GM10248 (cell line): ENCODE measurements at regions not wholly inside any gene's neighbourhood (a gene's known extent, or its start where the extent isn't known, plus 50 kb on each side); places are given as distances from the start of the nearest gene placed in this dataset.

Experiments used
- CTCF ChIA-PET: fragments of 300-600 bp; sonication (Branson Sonifier 250); formaldehyde crosslinking; extraction: SDS; loops from one replicate; lab custom pipeline; 2021; ENCODE audit warnings: antibody characterized with exemption; lab: Yijun Ruan, JAX
- POLR2A ChIA-PET: fragments of 350-650 bp; sonication (Branson Sonifier 250); formaldehyde crosslinking; extraction: SDS; loops from one replicate; lab custom pipeline; 2020; ENCODE audit warnings: antibody characterized with exemption; lab: Yijun Ruan, JAX
- DNase-seq: peaks from one replicate; pipeline ENCODE4 v3.0.0; 2012; ENCODE audit errors: extremely low spot score
- CTCF ChIP-seq: IDR thresholded peaks from 2 replicates; pipeline ENCODE4 v1.5.1; 2012; ENCODE audit warnings: mild to moderate bottlenecking, low read depth; ENCODE audit errors: extremely low read depth, missing control alignments, control extremely low read depth

DNA sequence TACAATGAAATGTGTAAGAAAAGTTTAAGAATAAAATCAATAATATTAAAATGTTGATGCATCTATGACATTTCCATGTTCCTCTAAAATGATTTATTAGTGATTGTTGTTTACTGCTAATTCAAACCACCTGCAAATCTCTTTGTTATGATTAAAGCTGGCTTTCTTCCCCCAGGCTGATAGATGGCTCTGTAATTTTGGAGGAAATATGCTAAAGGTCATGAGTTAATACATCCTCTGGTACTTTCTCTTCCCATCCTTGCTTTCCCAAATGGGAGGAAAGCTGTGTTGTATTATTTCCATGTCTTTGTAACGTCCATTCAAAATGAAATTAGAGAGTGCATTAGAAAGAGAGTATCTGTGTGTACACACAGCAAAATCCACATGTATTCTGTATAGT, 139.5 kb upstream of the TMCO5A start:
- POLR2A ChIA-PET, result no interaction called here
- CTCF ChIA-PET, result interaction anchor here (1.2 kb wide), 1 partner anchor 9 kb away, joined by 3 read pairs; no protein-coding TSS in a partner anchor

GRCh38 chr15:37801529-37801928, 132.9 kb upstream of the TMCO5A start:
- ChIA-PET POLR2A (no interaction called here), CTCF (no interaction called here)
- no peak for DNase-seq
- TF ChIP-seq CTCF, result no peak

More for the DNA sequence above, 139.5 kb upstream of the TMCO5A start:
- TF ChIP-seq CTCF, result no peak
- no peak for DNase-seq

DNA sequence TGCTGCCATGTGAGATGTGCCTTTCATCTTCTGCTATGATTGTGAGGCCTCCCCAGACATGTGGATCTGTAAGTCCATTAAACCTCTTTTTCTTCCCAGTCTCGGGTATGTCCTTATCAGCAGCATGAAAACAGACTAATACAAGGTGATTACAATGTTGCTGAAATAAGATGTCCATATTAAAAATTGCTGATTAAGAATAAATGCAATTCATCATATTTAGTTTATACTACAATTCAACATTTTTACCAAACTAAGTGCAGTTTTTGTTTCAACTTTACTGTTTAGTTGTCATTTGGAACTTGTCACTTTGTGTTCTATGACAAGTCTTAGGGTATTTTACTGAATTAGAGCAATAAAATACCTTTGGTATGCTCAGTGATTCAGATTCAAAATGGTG, 127.6 kb upstream of the TMCO5A start:
- TF ChIP-seq CTCF, result no peak
- no peak for DNase-seq
- CTCF ChIA-PET, result interaction anchor here (1.5 kb wide), 1 partner anchor 9 kb away, joined by 3 read pairs; no protein-coding TSS in a partner anchor
- POLR2A ChIA-PET, result no interaction called here

DNA sequence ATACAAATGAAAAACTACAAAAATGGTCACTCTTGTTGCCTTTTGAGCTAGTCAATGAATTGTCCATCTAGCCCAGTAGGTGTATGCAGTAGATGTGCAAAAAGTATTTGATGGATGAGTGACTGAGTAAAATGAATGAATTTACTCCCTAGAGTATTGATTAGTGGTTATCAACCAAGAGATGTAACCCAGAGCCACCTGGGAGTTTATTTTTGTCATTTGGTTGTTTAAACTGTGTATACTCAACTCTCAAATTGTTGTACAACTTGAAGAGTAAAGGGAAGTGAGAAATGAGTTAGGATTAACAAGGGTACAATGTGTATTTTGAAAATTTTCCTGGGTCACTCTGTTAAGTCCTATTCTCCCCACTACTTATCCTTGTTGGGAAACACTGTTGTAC, 124.1 kb upstream of the TMCO5A start:
- ChIA-PET POLR2A (no interaction called here), CTCF (no interaction called here)
- no peak for DNase-seq
- TF ChIP-seq CTCF, result no peak

DNA sequence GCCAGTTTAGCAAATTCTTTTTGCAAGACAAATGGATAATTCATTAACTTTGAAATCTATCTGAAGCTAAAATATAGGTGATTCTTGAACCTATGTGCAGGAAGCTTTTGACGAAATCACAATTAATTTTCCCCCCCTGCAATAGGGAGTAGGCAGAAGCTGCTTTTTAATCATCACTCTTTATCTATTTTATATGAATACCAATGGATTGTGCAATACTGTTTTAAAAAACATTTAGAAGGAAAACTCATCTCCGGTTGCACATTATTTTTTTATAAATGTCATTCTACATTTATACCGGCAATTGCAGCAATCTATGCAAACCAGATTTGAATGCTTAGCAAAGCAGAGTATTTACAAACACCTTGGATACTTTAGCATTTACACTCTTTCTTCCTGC, 121.1 kb upstream of the TMCO5A start:
- ChIA-PET CTCF (no interaction called here), POLR2A (no interaction called here)
- no peak for DNase-seq
- TF ChIP-seq CTCF, result no peak

- CTCF ChIA-PET, result interaction anchor here (1.0 kb wide), 1 partner anchor 7 kb away, joined by 3 read pairs; no protein-coding TSS in a partner anchor
- DNase-seq, result no peak
- POLR2A ChIA-PET, result no interaction called here
- TF ChIP-seq CTCF, result no peak
Observed at GRCh38 chr15:37814847-37815515, 119.5 kb upstream of the TMCO5A start.
